ENCODE measurements at regions not wholly inside any gene's neighbourhood (a gene's known extent, or its start where the extent isn't known, plus 50 kb on each side); places are given as distances from the start of the nearest gene placed in this dataset.

- Histone ChIP-seq H3K9me3 (ENCODE audit: control insufficient read depth, low read depth, low read length) (peaks cover 10% of the 10 kb centered on the region), H3K27me3 (ENCODE audit: control insufficient read depth, insufficient read depth, low read length) (peaks cover 6% of the 10 kb centered on the region), H3K36me3 (ENCODE audit: control insufficient read depth, low read depth, low read length) (no peaks in the 10 kb centered on the region), H3K9ac (ENCODE audit: low read length) (no peak overlapping the region), H3K4me1 (ENCODE audit: control insufficient read depth, low read depth, low read length) (peaks cover 33% of the 10 kb centered on the region), H3K27ac (ENCODE audit: low read length) (no peak overlapping the region), H3K4me3 (ENCODE audit: low read length) (no peak overlapping the region)
Measured at GRCh38 chr10:36191009-36191408, 548.9 kb upstream of the FZD8 start.

GRCh38 chr10:36188461-36188860 lies 546.4 kb upstream of the FZD8 start:
- Histone ChIP-seq H3K4me3 (ENCODE audit: low read length) (peak overlapping the region; percentile 2), H3K27ac (ENCODE audit: low read length) (no peak overlapping the region), H3K9ac (ENCODE audit: low read length) (no peak overlapping the region), H3K27me3 (ENCODE audit: control insufficient read depth, insufficient read depth, low read length) (peaks cover 6% of the 10 kb centered on the region), H3K4me1 (ENCODE audit: control insufficient read depth, low read depth, low read length) (peaks cover 19% of the 10 kb centered on the region), H3K9me3 (ENCODE audit: control insufficient read depth, low read depth, low read length) (peaks cover 10% of the 10 kb centered on the region), H3K36me3 (ENCODE audit: control insufficient read depth, low read depth, low read length) (no peaks in the 10 kb centered on the region)

- Histone ChIP-seq H3K36me3 (ENCODE audit: control insufficient read depth, low read depth, low read length) (no peaks in the 10 kb centered on the region), H3K27me3 (ENCODE audit: control insufficient read depth, insufficient read depth, low read length) (peaks cover 6% of the 10 kb centered on the region), H3K9ac (ENCODE audit: low read length) (no peak overlapping the region), H3K9me3 (ENCODE audit: control insufficient read depth, low read depth, low read length) (peaks cover 10% of the 10 kb centered on the region), H3K4me1 (ENCODE audit: control insufficient read depth, low read depth, low read length) (peaks cover 19% of the 10 kb centered on the region), H3K27ac (ENCODE audit: low read length) (no peak overlapping the region), H3K4me3 (ENCODE audit: low read length) (peak overlapping the region; percentile 2)
Measured at GRCh38 chr10:36188080-36188453, 546.0 kb upstream of the FZD8 start.

GRCh38 chr10:36187380-36188079 lies 545.4 kb upstream of the FZD8 start:
- Histone ChIP-seq H3K9me3 (ENCODE audit: control insufficient read depth, low read depth, low read length) (peaks cover 10% of the 10 kb centered on the region), H3K27ac (ENCODE audit: low read length) (no peak overlapping the region), H3K4me3 (ENCODE audit: low read length) (no peak overlapping the region), H3K4me1 (ENCODE audit: control insufficient read depth, low read depth, low read length) (peaks cover 20% of the 10 kb centered on the region), H3K36me3 (ENCODE audit: control insufficient read depth, low read depth, low read length) (no peaks in the 10 kb centered on the region), H3K27me3 (ENCODE audit: control insufficient read depth, insufficient read depth, low read length) (peaks cover 6% of the 10 kb centered on the region), H3K9ac (ENCODE audit: low read length) (no peak overlapping the region)

GRCh38 chr10:36185097-36185496 lies 543.0 kb upstream of the FZD8 start:
- Histone ChIP-seq H3K9ac (ENCODE audit: low read length) (no peak overlapping the region), H3K4me1 (ENCODE audit: control insufficient read depth, low read depth, low read length) (peaks cover 25% of the 10 kb centered on the region), H3K36me3 (ENCODE audit: control insufficient read depth, low read depth, low read length) (no peaks in the 10 kb centered on the region), H3K9me3 (ENCODE audit: control insufficient read depth, low read depth, low read length) (no peaks in the 10 kb centered on the region), H3K4me3 (ENCODE audit: low read length) (no peak overlapping the region), H3K27ac (ENCODE audit: low read length) (no peak overlapping the region), H3K27me3 (ENCODE audit: control insufficient read depth, insufficient read depth, low read length) (peaks cover 6% of the 10 kb centered on the region)

- Histone ChIP-seq H3K4me3 (ENCODE audit: low read length) (no peak overlapping the region), H3K9ac (ENCODE audit: low read length) (no peak overlapping the region), H3K36me3 (ENCODE audit: control insufficient read depth, low read depth, low read length) (no peaks in the 10 kb centered on the region), H3K9me3 (ENCODE audit: control insufficient read depth, low read depth, low read length) (no peaks in the 10 kb centered on the region), H3K27ac (ENCODE audit: low read length) (no peak overlapping the region), H3K27me3 (ENCODE audit: control insufficient read depth, insufficient read depth, low read length) (peaks cover 2% of the 10 kb centered on the region), H3K4me1 (ENCODE audit: control insufficient read depth, low read depth, low read length) (peaks cover 22% of the 10 kb centered on the region)
Measured at GRCh38 chr10:36183726-36184125, 541.6 kb upstream of the FZD8 start.

- Histone ChIP-seq H3K36me3 (ENCODE audit: control insufficient read depth, low read depth, low read length) (no peaks in the 10 kb centered on the region), H3K27ac (ENCODE audit: low read length) (no peak overlapping the region), H3K9ac (ENCODE audit: low read length) (no peak overlapping the region), H3K4me1 (ENCODE audit: control insufficient read depth, low read depth, low read length) (peaks cover 16% of the 10 kb centered on the region), H3K4me3 (ENCODE audit: low read length) (no peak overlapping the region), H3K27me3 (ENCODE audit: control insufficient read depth, insufficient read depth, low read length) (no peaks in the 10 kb centered on the region), H3K9me3 (ENCODE audit: control insufficient read depth, low read depth, low read length) (no peaks in the 10 kb centered on the region)
Measured at GRCh38 chr10:36183056-36183455, 541.0 kb upstream of the FZD8 start.

- H3K27me3 ChIP-seq (ENCODE audit: control insufficient read depth, insufficient read depth, low read length), result no peaks in the 10 kb centered on the region
- peaks cover 14% of the 10 kb centered on the region for H3K4me1 ChIP-seq (ENCODE audit: control insufficient read depth, low read depth, low read length)
- H3K36me3 ChIP-seq (ENCODE audit: control insufficient read depth, low read depth, low read length), result no peaks in the 10 kb centered on the region
- H3K27ac ChIP-seq (ENCODE audit: low read length), result no peak overlapping the region
- no peak overlapping the region for H3K9ac ChIP-seq (ENCODE audit: low read length)
- no peak overlapping the region for H3K4me3 ChIP-seq (ENCODE audit: low read length)
- no peaks in the 10 kb centered on the region for H3K9me3 ChIP-seq (ENCODE audit: control insufficient read depth, low read depth, low read length)
Measured at GRCh38 chr10:36182606-36183005, 540.5 kb upstream of the FZD8 start.

- Histone ChIP-seq H3K36me3 (ENCODE audit: control insufficient read depth, low read depth, low read length) (no peaks in the 10 kb centered on the region), H3K27ac (ENCODE audit: low read length) (no peak overlapping the region), H3K4me3 (ENCODE audit: low read length) (no peak overlapping the region), H3K27me3 (ENCODE audit: control insufficient read depth, insufficient read depth, low read length) (no peaks in the 10 kb centered on the region), H3K9me3 (ENCODE audit: control insufficient read depth, low read depth, low read length) (no peaks in the 10 kb centered on the region), H3K4me1 (ENCODE audit: control insufficient read depth, low read depth, low read length) (peaks cover 9% of the 10 kb centered on the region), H3K9ac (ENCODE audit: low read length) (no peak overlapping the region)
Measured at GRCh38 chr10:36182179-36182566, 540.1 kb upstream of the FZD8 start.

GRCh38 chr10:36181426-36182178 lies 539.5 kb upstream of the FZD8 start:
- H3K9ac ChIP-seq (ENCODE audit: low read length), result no peak overlapping the region
- H3K4me3 ChIP-seq (ENCODE audit: low read length), result no peak overlapping the region
- H3K27me3 ChIP-seq (ENCODE audit: control insufficient read depth, insufficient read depth, low read length), result no peaks in the 10 kb centered on the region
- no peaks in the 10 kb centered on the region for H3K9me3 ChIP-seq (ENCODE audit: control insufficient read depth, low read depth, low read length)
- H3K36me3 ChIP-seq (ENCODE audit: control insufficient read depth, low read depth, low read length), result no peaks in the 10 kb centered on the region
- peaks cover 6% of the 10 kb centered on the region for H3K4me1 ChIP-seq (ENCODE audit: control insufficient read depth, low read depth, low read length)
- no peak overlapping the region for H3K27ac ChIP-seq (ENCODE audit: low read length)

GRCh38 chr10:36178616-36179015 lies 536.5 kb upstream of the FZD8 start:
- Histone ChIP-seq H3K27me3 (ENCODE audit: control insufficient read depth, insufficient read depth, low read length) (no peaks in the 10 kb centered on the region), H3K36me3 (ENCODE audit: control insufficient read depth, low read depth, low read length) (no peaks in the 10 kb centered on the region), H3K9ac (ENCODE audit: low read length) (no peak overlapping the region), H3K9me3 (ENCODE audit: control insufficient read depth, low read depth, low read length) (no peaks in the 10 kb centered on the region), H3K4me1 (ENCODE audit: control insufficient read depth, low read depth, low read length) (peaks cover 6% of the 10 kb centered on the region), H3K4me3 (ENCODE audit: low read length) (no peak overlapping the region), H3K27ac (ENCODE audit: low read length) (no peak overlapping the region)

- Histone ChIP-seq H3K27me3 (ENCODE audit: control insufficient read depth, insufficient read depth, low read length) (no peaks in the 10 kb centered on the region), H3K36me3 (ENCODE audit: control insufficient read depth, low read depth, low read length) (no peaks in the 10 kb centered on the region), H3K9ac (ENCODE audit: low read length) (no peak overlapping the region), H3K4me1 (ENCODE audit: control insufficient read depth, low read depth, low read length) (peaks cover under 1% of the 10 kb centered on the region), H3K4me3 (ENCODE audit: low read length) (no peak overlapping the region), H3K9me3 (ENCODE audit: control insufficient read depth, low read depth, low read length) (no peaks in the 10 kb centered on the region), H3K27ac (ENCODE audit: low read length) (no peak overlapping the region)
Measured at GRCh38 chr10:36177071-36177470, 535.0 kb upstream of the FZD8 start.
